Endothelial cell of hepatic sinusoid (primary cell): ENCODE measurements at regions not wholly inside any gene's neighbourhood (a gene's known extent, or its start where the extent isn't known, plus 50 kb on each side); places are given as distances from the start of the nearest gene placed in this dataset.
"Not testable (repeated sequence)": the region's sequence is repeated elsewhere in the genome, so short reads cannot be mapped to it uniquely, and the experiment has no call there.

Experiments used
- in situ Hi-C: cut with HindIII; loops from 2 replicates; pipeline ENCODE4 v1.10.0; 2017; ENCODE audit warnings: low sequenced_read_pairs

GRCh38 chr4:154035341-154035740, 246.5 kb upstream of the SFRP2 start:
- in situ Hi-C loops, result no loop called here

GRCh38 chr4:154033921-154034320, 245.0 kb upstream of the SFRP2 start:
- in situ Hi-C loops, result no loop called here

- in situ Hi-C loops, result no loop called here
Measured at GRCh38 chr4:154032914-154033313, 244.0 kb upstream of the SFRP2 start.

GRCh38 chr4:154030746-154031145, 241.9 kb upstream of the SFRP2 start:
- in situ Hi-C loops, result no loop called here

GRCh38 chr4:154030152-154030551, 241.3 kb upstream of the SFRP2 start:
- in situ Hi-C loops, result no loop called here

- in situ Hi-C loops, result no loop called here
Measured at GRCh38 chr4:154029171-154029570, 240.3 kb upstream of the SFRP2 start.

- in situ Hi-C loops, result no loop called here
Measured at GRCh38 chr4:154025110-154025509, 236.2 kb upstream of the SFRP2 start.

- in situ Hi-C loops, result no loop called here
Measured at GRCh38 chr4:154024097-154024694, 235.3 kb upstream of the SFRP2 start.

- in situ Hi-C loops, result not testable (repeated sequence)
Measured at GRCh38 chr4:154023671-154024070, 234.8 kb upstream of the SFRP2 start.

- in situ Hi-C loops, result no loop called here
Measured at GRCh38 chr4:154019811-154020210, 230.9 kb upstream of the SFRP2 start.

- in situ Hi-C loops, result no loop called here
Measured at GRCh38 chr4:154018659-154019058, 229.8 kb upstream of the SFRP2 start.

- in situ Hi-C loops, result no loop called here
Measured at GRCh38 chr4:154015578-154015977, 226.7 kb upstream of the SFRP2 start.

GRCh38 chr4:154014407-154015321, 225.8 kb upstream of the SFRP2 start:
- in situ Hi-C loops, result no loop called here

- in situ Hi-C loops, result no loop called here
Measured at GRCh38 chr4:154013576-154013975, 224.7 kb upstream of the SFRP2 start.

GRCh38 chr4:154010371-154010770, 221.5 kb upstream of the SFRP2 start:
- in situ Hi-C loops, result no loop called here

- in situ Hi-C loops, result loop anchor here (5.0 kb wide), 1 partner anchor 38 kb away; no protein-coding TSS in a partner anchor
Measured at GRCh38 chr4:154009788-154010187, 220.9 kb upstream of the SFRP2 start.

- in situ Hi-C loops, result loop anchor here (5.0 kb wide), 1 partner anchor 38 kb away; no protein-coding TSS in a partner anchor
Measured at GRCh38 chr4:154009191-154009590, 220.3 kb upstream of the SFRP2 start.

- in situ Hi-C loops, result loop anchor here (5.0 kb wide), 1 partner anchor 42 kb away; no protein-coding TSS in a partner anchor
Measured at GRCh38 chr4:154005171-154005520, 216.3 kb upstream of the SFRP2 start.

GRCh38 chr4:154004507-154005170, 215.8 kb upstream of the SFRP2 start:
- in situ Hi-C loops, result loop anchor here (5.0 kb wide), 1 partner anchor 43 kb away; no protein-coding TSS in a partner anchor

GRCh38 chr4:154004016-154004415, 215.1 kb upstream of the SFRP2 start:
- in situ Hi-C loops, result no loop called here

- in situ Hi-C loops, result no loop called here
Measured at GRCh38 chr4:154003378-154003777, 214.5 kb upstream of the SFRP2 start.

GRCh38 chr4:154001193-154001592, 212.3 kb upstream of the SFRP2 start:
- in situ Hi-C loops, result no loop called here
